ENCODE measurements at regions not wholly inside any gene's neighbourhood (a gene's known extent, or its start where the extent isn't known, plus 50 kb on each side); places are given as distances from the start of the nearest gene placed in this dataset.

GRCh38 chr6:113758214-113758613 lies 98.9 kb upstream of the MARCKS start:
- Histone ChIP-seq H3F3A (replicated peaks; ENCODE audit: low read depth) (no peaks in the 10 kb centered on the region), H2AFZ (no peak overlapping the region), H3K27me3 (ENCODE audit: insufficient read depth) (no peaks in the 10 kb centered on the region), H3K27ac (ENCODE audit: low read depth) (no peak overlapping the region), H3K4me2 (no peak overlapping the region), H3K79me2 (replicated peaks; ENCODE audit: insufficient read depth) (no peaks in the 10 kb centered on the region), H3K4me1 (ENCODE audit: insufficient read depth) (no peaks in the 10 kb centered on the region), H3K4me3 (no peak overlapping the region), H3K9me2 (ENCODE audit: insufficient read depth) (no peaks in the 10 kb centered on the region), H3K36me3 (ENCODE audit: insufficient read depth) (no peaks in the 10 kb centered on the region), H4K20me1 (replicated peaks; ENCODE audit: insufficient read depth) (no peaks in the 10 kb centered on the region)
- Mint-ChIP-seq H3K27ac (no peak overlapping the region), H3K36me3 (ENCODE audit: low read depth) (no peaks in the 10 kb centered on the region), H3K27me3 (ENCODE audit: insufficient read depth, low read depth, poor library complexity) (peaks cover 4% of the 10 kb centered on the region), H3K4me1 (peaks cover 3% of the 10 kb centered on the region; the same call in 1 of the 3 replicates), H3K9me3 (no peaks in the 10 kb centered on the region), H3K4me3 (no peak overlapping the region)
- DNase-seq (ENCODE audit: low spot score) (no peak), ATAC-seq (no peak)
- TF ChIP-seq ZNF331 (CRISPR knock-in tag; IDR thresholded peaks at IDR 0.05; ENCODE audit: low read depth) (no peak), ZNF462 (CRISPR knock-in tag; IDR thresholded peaks at IDR 0.05) (no peak), POLR2AphosphoS5 (IDR thresholded peaks at IDR 0.05; ENCODE audit: low read depth) (no peak), ETS1 (IDR thresholded peaks at IDR 0.05) (no peak), ZNF114 (CRISPR knock-in tag; IDR thresholded peaks at IDR 0.05) (no peak), NANOG (IDR thresholded peaks at IDR 0.05; ENCODE audit: borderline replicate concordance) (no peak), CREB1 (CRISPR knock-in tag; IDR thresholded peaks at IDR 0.05; ENCODE audit: low read depth) (no peak), REST (IDR thresholded peaks at IDR 0.05; ENCODE audit: unreplicated experiment) (no peak), EZH2phosphoT487 (IDR thresholded peaks at IDR 0.05; ENCODE audit: unreplicated experiment) (no peak), STAT1 (IDR thresholded peaks at IDR 0.05; ENCODE audit: unreplicated experiment) (no peak), CTCF (conservative IDR thresholded peaks at IDR 0.05; ENCODE audit: low read depth in 2 of 2) (no peak), JUNB (IDR thresholded peaks at IDR 0.05; ENCODE audit: unreplicated experiment) (no peak), EZH2 (IDR thresholded peaks at IDR 0.05; ENCODE audit: low read depth, unreplicated experiment) (no peak)
